ENCODE measurements at regions not wholly inside any gene's neighbourhood (a gene's known extent, or its start where the extent isn't known, plus 50 kb on each side); places are given as distances from the start of the nearest gene placed in this dataset.

DNA sequence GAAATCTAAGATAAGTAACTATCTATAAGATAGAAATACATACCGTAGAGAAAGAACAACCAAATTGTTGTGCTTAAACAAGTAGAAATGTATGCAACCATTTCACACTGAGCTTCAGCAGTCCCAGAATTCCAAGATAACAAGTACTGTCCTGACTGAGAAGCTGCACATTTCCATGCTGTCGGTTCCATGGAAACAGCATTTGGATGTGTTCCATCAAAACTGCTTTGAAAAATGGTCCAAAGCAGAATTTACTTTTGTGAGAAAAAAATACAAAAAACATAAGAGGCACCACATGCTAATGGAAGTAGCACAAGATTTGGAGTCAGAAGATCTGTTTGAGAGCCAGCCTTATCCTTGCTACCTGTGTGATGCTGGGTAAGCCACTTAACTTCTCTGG lies 92.6 kb downstream of the MTERF1 start:
- H3K9me3 ChIP-seq (ENCODE audit: control insufficient read depth, insufficient read depth, low read depth, low read length), result no peaks in the 10 kb centered on the region
- intact Hi-C loops (cut with micrococcal nuclease; ENCODE audit: unreplicated experiment), result no loop called here
- ChIA-PET POLR2A (interaction anchor here (0.5 kb wide), 1 partner anchor 121 kb away, joined by 3 read pairs; no protein-coding TSS in a partner anchor), CTCF (no interaction called here)
- DNase-seq (ENCODE audit: low read depth, low spot score) (no peak), ATAC-seq (no peak)
- no peaks in the 10 kb centered on the region for H3K4me1 ChIP-seq (ENCODE audit: control insufficient read depth, insufficient read depth, low read length)
- H3K36me3 ChIP-seq (ENCODE audit: control insufficient read depth, insufficient read depth, low read length), result no peaks in the 10 kb centered on the region
- TF ChIP-seq TCF7L2 (IDR thresholded peaks at IDR 0.05; ENCODE audit: low read depth, low read length) (no peak), POLR2AphosphoS5 (IDR thresholded peaks at IDR 0.05; ENCODE audit: low read depth, low read length) (no peak), SIN3A (IDR thresholded peaks at IDR 0.05; ENCODE audit: borderline replicate concordance, insufficient read depth, low read depth, low read length) (no peak)
- TF ChIP-seq, protein P1, sequence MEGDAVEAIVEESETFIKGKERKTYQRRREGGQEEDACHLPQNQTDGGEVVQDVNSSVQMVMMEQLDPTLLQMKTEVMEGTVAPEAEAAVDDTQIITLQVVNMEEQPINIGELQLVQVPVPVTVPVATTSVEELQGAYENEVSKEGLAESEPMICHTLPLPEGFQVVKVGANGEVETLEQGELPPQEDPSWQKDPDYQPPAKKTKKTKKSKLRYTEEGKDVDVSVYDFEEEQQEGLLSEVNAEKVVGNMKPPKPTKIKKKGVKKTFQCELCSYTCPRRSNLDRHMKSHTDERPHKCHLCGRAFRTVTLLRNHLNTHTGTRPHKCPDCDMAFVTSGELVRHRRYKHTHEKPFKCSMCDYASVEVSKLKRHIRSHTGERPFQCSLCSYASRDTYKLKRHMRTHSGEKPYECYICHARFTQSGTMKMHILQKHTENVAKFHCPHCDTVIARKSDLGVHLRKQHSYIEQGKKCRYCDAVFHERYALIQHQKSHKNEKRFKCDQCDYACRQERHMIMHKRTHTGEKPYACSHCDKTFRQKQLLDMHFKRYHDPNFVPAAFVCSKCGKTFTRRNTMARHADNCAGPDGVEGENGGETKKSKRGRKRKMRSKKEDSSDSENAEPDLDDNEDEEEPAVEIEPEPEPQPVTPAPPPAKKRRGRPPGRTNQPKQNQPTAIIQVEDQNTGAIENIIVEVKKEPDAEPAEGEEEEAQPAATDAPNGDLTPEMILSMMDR (IDR thresholded peaks at IDR 0.05), result no peak
- TF ChIP-seq, protein P2, sequence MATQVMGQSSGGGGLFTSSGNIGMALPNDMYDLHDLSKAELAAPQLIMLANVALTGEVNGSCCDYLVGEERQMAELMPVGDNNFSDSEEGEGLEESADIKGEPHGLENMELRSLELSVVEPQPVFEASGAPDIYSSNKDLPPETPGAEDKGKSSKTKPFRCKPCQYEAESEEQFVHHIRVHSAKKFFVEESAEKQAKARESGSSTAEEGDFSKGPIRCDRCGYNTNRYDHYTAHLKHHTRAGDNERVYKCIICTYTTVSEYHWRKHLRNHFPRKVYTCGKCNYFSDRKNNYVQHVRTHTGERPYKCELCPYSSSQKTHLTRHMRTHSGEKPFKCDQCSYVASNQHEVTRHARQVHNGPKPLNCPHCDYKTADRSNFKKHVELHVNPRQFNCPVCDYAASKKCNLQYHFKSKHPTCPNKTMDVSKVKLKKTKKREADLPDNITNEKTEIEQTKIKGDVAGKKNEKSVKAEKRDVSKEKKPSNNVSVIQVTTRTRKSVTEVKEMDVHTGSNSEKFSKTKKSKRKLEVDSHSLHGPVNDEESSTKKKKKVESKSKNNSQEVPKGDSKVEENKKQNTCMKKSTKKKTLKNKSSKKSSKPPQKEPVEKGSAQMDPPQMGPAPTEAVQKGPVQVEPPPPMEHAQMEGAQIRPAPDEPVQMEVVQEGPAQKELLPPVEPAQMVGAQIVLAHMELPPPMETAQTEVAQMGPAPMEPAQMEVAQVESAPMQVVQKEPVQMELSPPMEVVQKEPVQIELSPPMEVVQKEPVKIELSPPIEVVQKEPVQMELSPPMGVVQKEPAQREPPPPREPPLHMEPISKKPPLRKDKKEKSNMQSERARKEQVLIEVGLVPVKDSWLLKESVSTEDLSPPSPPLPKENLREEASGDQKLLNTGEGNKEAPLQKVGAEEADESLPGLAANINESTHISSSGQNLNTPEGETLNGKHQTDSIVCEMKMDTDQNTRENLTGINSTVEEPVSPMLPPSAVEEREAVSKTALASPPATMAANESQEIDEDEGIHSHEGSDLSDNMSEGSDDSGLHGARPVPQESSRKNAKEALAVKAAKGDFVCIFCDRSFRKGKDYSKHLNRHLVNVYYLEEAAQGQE (IDR thresholded peaks at IDR 0.05; ENCODE audit: insufficient read depth in 1 of 2, low read depth in 2 of 2, low read length in 1 of 2), result no peak
- no peak overlapping the region for H3K4me3 ChIP-seq (ENCODE audit: low read depth in 2 of 2, low read length in 2 of 2)
- H3K27ac ChIP-seq (ENCODE audit: low read length), result no peak overlapping the region
- no peaks in the 10 kb centered on the region for H3K27me3 ChIP-seq (ENCODE audit: control insufficient read depth, insufficient read depth, low read length)
- in situ Hi-C loops (cut with HindIII; ENCODE audit: low pct_unique_long_range_greater_than_20kb, low sequenced_read_pairs), result no loop called here
- BruUV-seq (replicated peaks), result no TSS peak

DNA sequence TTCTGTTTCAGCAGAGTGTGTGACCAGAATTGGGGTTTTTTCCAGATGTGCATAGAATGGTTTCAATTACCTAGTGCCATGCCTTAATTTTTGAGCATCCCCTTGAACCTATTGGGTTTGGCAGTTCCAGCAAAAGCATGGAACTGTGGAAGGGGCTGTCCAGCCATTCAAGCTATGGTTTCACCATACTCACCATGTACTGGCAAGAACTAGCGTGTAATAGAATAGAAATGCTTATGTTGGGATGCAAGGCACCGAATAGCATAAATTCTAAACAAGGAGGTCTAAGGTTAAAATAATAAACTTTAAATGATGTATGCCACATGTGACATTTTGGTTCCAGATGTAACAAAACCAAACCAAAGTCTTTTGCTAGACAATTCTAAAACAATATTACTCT lies 91.4 kb downstream of the MTERF1 start:
- ATAC-seq (no peak), DNase-seq (ENCODE audit: low read depth, low spot score) (no peak)
- no peaks in the 10 kb centered on the region for H3K9me3 ChIP-seq (ENCODE audit: control insufficient read depth, insufficient read depth, low read depth, low read length)
- POLR2A ChIA-PET, result no interaction called here
- H3K4me1 ChIP-seq (ENCODE audit: control insufficient read depth, insufficient read depth, low read length), result no peaks in the 10 kb centered on the region
- CTCF ChIA-PET, result no interaction called here
- no TSS peak for BruUV-seq (replicated peaks)
- no peak overlapping the region for H3K27ac ChIP-seq (ENCODE audit: low read length)
- in situ Hi-C loops (cut with HindIII; ENCODE audit: low pct_unique_long_range_greater_than_20kb, low sequenced_read_pairs) (no loop called here), intact Hi-C loops (cut with micrococcal nuclease; ENCODE audit: unreplicated experiment) (no loop called here)
- H3K4me3 ChIP-seq (ENCODE audit: low read depth in 2 of 2, low read length in 2 of 2), result no peak overlapping the region
- no peaks in the 10 kb centered on the region for H3K27me3 ChIP-seq (ENCODE audit: control insufficient read depth, insufficient read depth, low read length)
- no peak for TF ChIP-seq TCF7L2 (IDR thresholded peaks at IDR 0.05; ENCODE audit: low read depth, low read length)
- TF ChIP-seq POLR2AphosphoS5 (IDR thresholded peaks at IDR 0.05; ENCODE audit: low read depth, low read length), result no peak
- TF ChIP-seq, protein P1 (IDR thresholded peaks at IDR 0.05), result no peak
- TF ChIP-seq, protein P2 (IDR thresholded peaks at IDR 0.05; ENCODE audit: insufficient read depth in 1 of 2, low read depth in 2 of 2, low read length in 1 of 2), result no peak
- no peak for TF ChIP-seq SIN3A (IDR thresholded peaks at IDR 0.05; ENCODE audit: borderline replicate concordance, insufficient read depth, low read depth, low read length)
- H3K36me3 ChIP-seq (ENCODE audit: control insufficient read depth, insufficient read depth, low read length), result no peaks in the 10 kb centered on the region

Data from Panc1 (cell line).